Suppressor macrophage (primary cell): ENCODE measurements at regions not wholly inside any gene's neighbourhood (a gene's known extent, or its start where the extent isn't known, plus 50 kb on each side); places are given as distances from the start of the nearest gene placed in this dataset.

Experiments used
- DNase-seq, 4 experiments: peaks; one replicate each; pipeline ENCODE4 v3.0.0-alpha.2; 2020 to 2022

GRCh38 chr16:64453646-64454045 is 668.2 kb downstream of the CDH11 start:
- no peak for DNase-seq

GRCh38 chr16:64452446-64452845 is 669.4 kb downstream of the CDH11 start:
- DNase-seq = peak in 1 of 4 experiments; percentile 0

DNA sequence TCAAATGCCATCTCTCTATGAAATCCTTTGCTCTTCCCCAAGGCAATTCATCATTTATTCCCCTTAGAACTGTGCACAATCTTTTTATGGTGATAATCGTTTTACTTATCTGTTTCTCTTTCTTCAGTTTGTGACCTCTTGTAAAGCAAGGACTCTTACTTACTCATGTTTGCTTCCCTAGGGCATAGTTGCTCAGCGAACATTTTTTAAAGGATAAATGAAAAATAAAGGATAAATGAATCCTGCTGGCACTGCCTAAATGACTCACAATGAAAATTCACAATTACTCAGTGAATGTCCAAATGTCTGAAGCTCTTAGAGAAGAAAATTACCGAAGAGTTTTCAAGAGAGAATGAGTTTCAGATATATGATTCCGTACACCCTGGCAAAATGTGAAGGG is 671.7 kb downstream of the CDH11 start:
- DNase-seq = no peak

GRCh38 chr16:64449506-64449905 is 672.4 kb downstream of the CDH11 start:
- DNase-seq = no peak

DNA sequence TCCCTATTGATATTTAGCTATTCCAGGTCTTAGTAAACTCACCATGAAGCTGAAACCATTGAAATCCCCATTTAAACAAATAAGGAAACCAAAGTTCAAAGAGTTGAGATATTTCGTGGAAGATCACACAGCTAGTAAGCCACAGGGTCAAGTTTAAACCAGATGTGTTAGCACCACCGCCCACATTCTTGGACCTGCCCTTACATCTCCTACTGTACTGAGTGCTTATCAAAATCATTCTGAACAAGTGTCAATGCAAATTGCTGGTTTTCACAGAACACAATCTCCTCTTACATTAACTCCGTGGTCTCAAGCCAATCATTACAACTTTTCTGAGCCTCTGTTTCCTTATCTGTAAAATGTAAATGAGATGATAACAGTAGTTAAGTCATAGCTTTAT is 676.2 kb downstream of the CDH11 start:
- DNase-seq = no peak

DNA sequence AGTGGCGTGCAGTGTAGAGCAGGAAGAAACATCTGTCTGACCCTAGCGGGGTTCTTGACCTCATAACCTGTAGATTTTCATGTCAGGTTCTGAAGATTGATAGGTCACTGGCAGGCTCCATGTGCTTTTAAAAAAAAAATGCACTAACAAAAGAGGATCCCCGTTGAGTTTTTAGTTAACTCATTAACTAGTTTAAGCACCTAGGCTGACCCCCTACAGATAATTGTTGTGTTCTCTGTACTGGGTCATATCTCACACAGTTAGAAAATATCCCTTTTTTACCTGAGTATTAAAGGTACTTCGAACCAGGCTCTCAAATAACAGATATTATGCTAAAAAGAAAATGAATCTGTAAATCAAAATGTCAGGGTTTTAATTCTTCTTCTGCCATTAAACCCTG is 676.6 kb downstream of the CDH11 start:
- DNase-seq = no peak

DNA sequence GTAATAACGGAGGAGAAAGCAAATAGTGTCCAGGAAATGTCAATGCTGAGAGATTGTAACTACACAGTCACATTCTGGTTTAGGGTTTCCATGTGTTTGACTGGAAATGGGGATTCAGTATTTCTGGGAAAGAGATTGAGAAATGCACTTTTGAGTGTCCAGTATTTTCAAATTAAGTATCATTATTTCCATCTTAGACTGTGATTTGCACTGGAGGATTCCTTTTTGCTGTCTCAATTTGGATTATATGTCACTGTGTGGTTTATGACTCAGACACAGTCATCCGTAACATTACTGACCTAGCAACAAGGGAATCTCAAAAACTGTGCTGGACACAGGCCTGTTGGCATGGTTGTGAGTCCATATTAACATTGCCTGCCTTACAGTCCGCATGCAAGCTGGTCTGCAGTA is 681.4 kb downstream of the CDH11 start:
- no peak for DNase-seq

- no peak for DNase-seq
Measured at GRCh38 chr16:64440005-64440404, 681.9 kb downstream of the CDH11 start.

GRCh38 chr16:64437706-64438324 is 684.0 kb downstream of the CDH11 start:
- DNase-seq = no peak

DNA sequence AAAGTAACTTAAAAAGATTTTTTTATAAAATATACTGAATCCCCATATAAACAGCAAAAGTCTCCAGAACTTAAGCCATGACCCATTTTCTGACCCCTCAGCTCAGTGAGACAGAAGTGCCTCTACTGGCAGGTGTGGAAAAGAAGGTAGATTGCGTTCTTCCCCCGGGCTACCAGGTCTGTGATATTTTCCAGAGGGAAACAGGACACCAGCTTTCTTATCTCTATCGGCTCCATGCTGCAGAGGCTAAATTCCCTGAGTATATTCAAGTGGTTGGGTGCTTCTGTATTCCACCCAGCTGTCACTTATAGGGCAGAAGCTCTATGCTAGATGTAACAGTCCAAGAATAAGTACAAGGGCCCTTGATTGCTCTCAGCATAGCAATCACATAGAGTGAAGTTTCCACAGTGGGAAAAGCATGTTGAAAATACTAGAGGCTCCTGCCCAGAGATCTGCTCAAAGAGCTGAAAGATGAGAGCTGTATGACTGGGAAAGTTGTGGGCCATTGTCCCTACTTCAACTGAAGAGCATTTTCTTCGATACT is 687.3 kb downstream of the CDH11 start:
- DNase-seq = no peak

GRCh38 chr16:64428463-64429113 is 693.3 kb downstream of the CDH11 start:
- no peak for DNase-seq

- DNase-seq = no peak
Measured at GRCh38 chr16:64426131-64426666, 695.7 kb downstream of the CDH11 start.

GRCh38 chr16:64425381-64425780 is 696.5 kb downstream of the CDH11 start:
- no peak for DNase-seq

DNA sequence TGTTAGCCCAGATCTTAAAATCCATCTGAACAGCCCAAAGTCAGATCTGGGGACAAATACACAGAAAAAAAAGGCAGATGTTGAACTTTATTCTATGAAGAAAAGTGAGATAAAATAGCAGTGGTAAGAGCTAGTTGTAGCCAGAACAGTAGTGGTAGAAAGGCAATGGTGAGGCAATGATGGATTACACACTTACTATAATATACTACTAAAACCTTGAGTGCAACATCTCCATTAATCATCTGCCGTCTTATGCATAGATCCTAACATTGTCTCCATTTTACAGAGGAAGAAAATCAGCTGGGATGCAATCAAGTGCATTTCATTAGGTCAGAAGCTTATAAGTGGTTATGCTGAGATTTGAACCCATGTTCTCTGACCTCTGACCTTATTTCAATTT is 699.6 kb downstream of the CDH11 start:
- no peak for DNase-seq

GRCh38 chr16:64421515-64421914 is 700.3 kb downstream of the CDH11 start:
- DNase-seq = no peak

GRCh38 chr16:64419832-64420231 is 702.0 kb downstream of the CDH11 start:
- no peak for DNase-seq

DNA sequence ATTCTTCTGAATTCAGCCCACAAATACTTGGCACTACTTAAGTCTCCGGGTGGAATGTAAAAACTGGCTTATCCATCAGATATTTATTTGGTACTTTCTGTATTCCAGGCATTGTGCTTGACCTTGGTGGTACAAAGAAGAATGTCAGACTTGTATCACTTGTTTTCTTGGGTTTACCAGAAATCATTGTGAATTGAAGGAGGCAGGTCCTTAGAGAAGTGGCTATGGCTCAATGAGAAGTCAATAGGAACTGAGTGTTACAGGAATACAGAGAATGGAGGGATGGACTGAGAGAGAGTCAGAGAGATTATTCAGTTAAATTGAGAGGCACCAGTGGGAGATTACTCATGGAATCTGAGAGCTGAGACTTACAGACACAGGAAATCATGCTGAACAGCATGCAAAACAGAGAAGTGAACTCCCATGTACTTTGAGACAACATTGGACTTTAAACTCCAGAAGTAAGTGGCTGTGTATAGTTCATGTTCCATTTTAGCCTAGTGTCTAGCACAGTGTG is 704.1 kb downstream of the CDH11 start:
- DNase-seq = no peak

GRCh38 chr16:64416216-64417005 is 705.5 kb downstream of the CDH11 start:
- DNase-seq = no peak

- DNase-seq = no peak
Measured at GRCh38 chr16:64412578-64413280, 709.1 kb downstream of the CDH11 start.

DNA sequence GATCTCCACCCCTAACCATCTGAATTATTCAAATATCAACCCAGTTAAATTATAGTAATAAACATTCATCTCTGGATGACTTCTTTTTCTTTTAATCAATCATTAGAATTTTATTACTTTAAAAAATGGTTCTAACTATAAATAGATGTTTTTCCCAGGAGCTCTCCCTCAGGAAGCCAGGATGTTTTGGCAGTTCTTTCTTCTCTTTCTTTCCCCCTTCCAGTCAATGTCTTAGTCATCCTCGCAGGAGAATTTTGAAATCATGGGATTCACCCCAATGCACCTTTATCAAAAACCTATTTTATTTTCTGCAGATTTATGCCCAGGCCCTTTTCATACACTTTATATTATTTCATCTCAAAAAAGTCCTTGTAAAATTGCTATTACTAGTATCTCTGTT is 711.6 kb downstream of the CDH11 start:
- no peak for DNase-seq

GRCh38 chr16:64409783-64410210 is 712.1 kb downstream of the CDH11 start:
- DNase-seq = no peak

DNA sequence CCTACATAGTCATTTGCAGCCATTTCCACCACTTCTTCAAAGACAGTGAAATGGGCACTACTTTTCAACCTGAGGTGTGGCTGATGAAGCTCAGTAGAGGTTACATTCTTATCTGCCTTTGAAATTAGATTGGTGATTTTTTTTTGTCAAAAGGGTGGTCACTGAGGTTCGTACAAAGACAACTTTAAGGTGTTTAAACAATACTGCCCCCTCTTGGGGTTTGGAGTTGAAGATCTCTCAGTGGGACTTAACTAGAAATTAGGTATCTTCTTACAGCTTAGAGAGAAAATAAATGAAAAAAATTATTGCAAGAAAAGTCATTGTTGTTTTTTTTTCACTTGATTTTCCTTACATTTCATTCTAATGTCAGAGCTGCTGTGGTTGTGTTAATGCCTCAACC is 713.2 kb downstream of the CDH11 start:
- no peak for DNase-seq
